ENCODE measurements at regions not wholly inside any gene's neighbourhood (a gene's known extent, or its start where the extent isn't known, plus 50 kb on each side); places are given as distances from the start of the nearest gene placed in this dataset.
"Not testable (repeated sequence)": the region's sequence is repeated elsewhere in the genome, so short reads cannot be mapped to it uniquely, and the experiment has no call there.

DNA sequence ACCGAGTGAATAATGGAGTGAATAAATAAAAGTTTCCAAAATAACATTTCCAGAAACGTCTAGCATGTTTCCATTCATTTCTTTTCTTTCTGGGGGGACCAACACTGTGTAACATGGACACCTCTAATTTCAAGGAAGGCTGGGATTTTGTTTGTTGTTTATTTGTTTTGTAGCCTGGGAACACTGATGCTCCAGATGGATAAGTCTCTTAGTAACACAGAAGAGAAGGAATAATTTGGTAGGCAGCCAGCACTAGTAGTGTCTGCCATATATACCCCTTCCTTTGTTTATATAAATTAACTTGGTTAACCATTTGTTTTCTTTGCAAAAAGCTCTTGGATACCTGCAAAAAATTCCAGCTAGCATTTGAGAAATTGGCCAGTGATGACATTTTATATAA is 411.4 kb upstream of the DEPDC1 start:
- Histone ChIP-seq H3K4me1 (no peaks in the 10 kb centered on the region), H3K27me3 (no peaks in the 10 kb centered on the region), H3K36me3 (no peaks in the 10 kb centered on the region), H3K27ac (no peak overlapping the region), H3K4me3 (no peak overlapping the region), H3K9me3 (peaks cover 0 to 9% (median 0%) of the 10 kb centered on the region in 3 donors)
- no peak for ATAC-seq
- TF ChIP-seq POLR2AphosphoS5 (IDR thresholded peaks at IDR 0.05) = no peak
- TF ChIP-seq POLR2A (IDR thresholded peaks at IDR 0.05) = no peak
- TF ChIP-seq, protein P1, sequence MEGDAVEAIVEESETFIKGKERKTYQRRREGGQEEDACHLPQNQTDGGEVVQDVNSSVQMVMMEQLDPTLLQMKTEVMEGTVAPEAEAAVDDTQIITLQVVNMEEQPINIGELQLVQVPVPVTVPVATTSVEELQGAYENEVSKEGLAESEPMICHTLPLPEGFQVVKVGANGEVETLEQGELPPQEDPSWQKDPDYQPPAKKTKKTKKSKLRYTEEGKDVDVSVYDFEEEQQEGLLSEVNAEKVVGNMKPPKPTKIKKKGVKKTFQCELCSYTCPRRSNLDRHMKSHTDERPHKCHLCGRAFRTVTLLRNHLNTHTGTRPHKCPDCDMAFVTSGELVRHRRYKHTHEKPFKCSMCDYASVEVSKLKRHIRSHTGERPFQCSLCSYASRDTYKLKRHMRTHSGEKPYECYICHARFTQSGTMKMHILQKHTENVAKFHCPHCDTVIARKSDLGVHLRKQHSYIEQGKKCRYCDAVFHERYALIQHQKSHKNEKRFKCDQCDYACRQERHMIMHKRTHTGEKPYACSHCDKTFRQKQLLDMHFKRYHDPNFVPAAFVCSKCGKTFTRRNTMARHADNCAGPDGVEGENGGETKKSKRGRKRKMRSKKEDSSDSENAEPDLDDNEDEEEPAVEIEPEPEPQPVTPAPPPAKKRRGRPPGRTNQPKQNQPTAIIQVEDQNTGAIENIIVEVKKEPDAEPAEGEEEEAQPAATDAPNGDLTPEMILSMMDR (IDR thresholded peaks at IDR 0.05) = no peak
- TF ChIP-seq EP300 (IDR thresholded peaks at IDR 0.05) = no peak
- WGBS, 2 donors (ENCODE audit: low coverage in 1 of 2) = 35 to 50% methylated on average over 2 of the region's 2 CpGs

DNA sequence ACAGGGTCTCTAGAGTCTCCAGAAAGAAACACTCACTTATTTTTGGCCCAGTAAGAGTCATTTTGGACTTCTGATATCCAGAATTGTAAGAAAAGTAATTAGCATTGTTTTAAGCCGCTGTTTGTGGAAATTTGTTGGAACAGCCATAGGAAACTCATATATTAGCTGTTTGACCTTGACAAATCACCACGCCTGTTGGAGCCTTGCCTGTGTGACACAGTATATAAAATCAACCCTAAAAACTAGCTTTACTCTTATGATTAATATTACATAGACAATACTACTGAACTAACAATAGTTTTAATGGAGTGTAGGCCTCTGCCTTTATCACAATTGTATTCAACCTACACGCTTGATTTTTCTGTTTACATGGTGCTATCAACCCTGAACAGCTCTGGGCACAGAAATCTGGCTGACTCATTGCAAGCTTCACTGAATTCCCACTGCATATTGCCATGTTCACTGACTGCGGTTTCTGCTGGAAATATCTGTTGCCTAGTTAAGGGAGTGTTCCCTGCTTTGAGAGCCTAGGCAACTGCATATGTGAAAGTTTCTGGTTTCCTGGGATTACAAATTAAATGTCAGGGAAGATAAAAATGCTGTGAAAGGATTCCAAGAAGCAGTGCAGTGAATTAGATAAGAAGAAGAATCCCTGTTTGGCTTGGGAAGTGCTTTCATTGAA is 419.5 kb upstream of the DEPDC1 start:
- ATAC-seq = peak; percentile 39
- Histone ChIP-seq H3K4me3 (no peak overlapping the region), H3K27ac (peak overlapping the region in 1 of 4 donors; percentile 9), H3K36me3 (no peaks in the 10 kb centered on the region), H3K9me3 (no peaks in the 10 kb centered on the region), H3K27me3 (no peaks in the 10 kb centered on the region), H3K4me1 (peaks cover 0 to 12% (median 9%) of the 10 kb centered on the region in 3 donors)
- no peak for TF ChIP-seq POLR2A (IDR thresholded peaks at IDR 0.05)
- no peak for TF ChIP-seq EP300 (IDR thresholded peaks at IDR 0.05)
- TF ChIP-seq, protein P1 (IDR thresholded peaks at IDR 0.05) = no peak
- no peak for TF ChIP-seq POLR2AphosphoS5 (IDR thresholded peaks at IDR 0.05)
- WGBS, 2 donors (ENCODE audit: low coverage in 1 of 2) = 12 to 17% methylated on average over 4 of the region's 4 CpGs

DNA sequence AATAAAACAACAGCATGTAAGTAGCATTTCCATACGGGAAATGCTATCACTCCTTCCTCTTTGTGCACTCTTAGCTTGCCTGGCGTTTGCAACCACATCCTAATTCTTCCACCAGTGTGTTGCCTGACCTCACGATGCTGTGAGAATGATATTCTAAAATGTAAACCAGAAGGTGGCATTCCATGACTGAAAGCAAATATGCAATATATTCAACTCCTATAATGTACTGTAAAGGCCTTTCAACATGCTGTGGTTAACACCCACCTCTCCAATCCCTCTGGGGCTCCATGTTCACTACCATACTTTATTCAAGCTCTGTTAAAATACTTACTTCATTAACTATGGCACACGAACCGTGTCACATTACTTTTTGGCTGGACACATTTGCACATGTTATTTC is 420.6 kb upstream of the DEPDC1 start:
- H3K9me3 ChIP-seq = no peaks in the 10 kb centered on the region
- ATAC-seq = no peak
- WGBS, 2 donors (ENCODE audit: low coverage in 1 of 2) = 38 to 47% methylated on average over 5 of the region's 5 CpGs
- H3K27me3 ChIP-seq = no peaks in the 10 kb centered on the region
- TF ChIP-seq POLR2A (IDR thresholded peaks at IDR 0.05) (no peak), EP300 (IDR thresholded peaks at IDR 0.05) (no peak), POLR2AphosphoS5 (IDR thresholded peaks at IDR 0.05) (no peak)
- TF ChIP-seq, protein P1 (IDR thresholded peaks at IDR 0.05) = no peak
- peaks cover 0 to 12% (median 9%) of the 10 kb centered on the region in 3 donors for H3K4me1 ChIP-seq
- H3K27ac ChIP-seq = no peak overlapping the region
- H3K36me3 ChIP-seq = no peaks in the 10 kb centered on the region
- no peak overlapping the region for H3K4me3 ChIP-seq

DNA sequence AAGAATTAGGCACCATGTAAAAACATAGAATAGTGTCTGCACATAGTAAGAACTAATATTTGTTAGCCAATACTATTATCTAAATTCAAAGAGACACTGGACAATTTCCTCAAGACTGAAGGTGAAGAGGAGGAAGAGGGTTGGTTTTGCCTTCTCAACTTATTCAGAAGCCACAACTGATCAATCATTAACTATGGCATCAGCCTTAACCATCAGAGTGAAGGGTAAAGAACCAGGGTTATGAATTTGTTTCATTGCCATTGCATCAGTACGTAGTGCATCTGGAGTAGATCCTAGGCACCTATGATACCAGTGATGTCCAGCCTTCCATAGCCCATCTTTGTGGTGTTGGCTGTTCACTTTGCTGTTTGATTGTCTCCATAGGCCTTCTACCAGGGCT is 421.7 kb upstream of the DEPDC1 start:
- Histone ChIP-seq H3K9me3 (no peaks in the 10 kb centered on the region), H3K27ac (no peak overlapping the region), H3K4me3 (no peak overlapping the region), H3K4me1 (peaks cover 0 to 12% (median 9%) of the 10 kb centered on the region in 3 donors), H3K27me3 (no peaks in the 10 kb centered on the region), H3K36me3 (no peaks in the 10 kb centered on the region)
- TF ChIP-seq, protein P1 (IDR thresholded peaks at IDR 0.05) = no peak
- TF ChIP-seq POLR2A (IDR thresholded peaks at IDR 0.05) (no peak), EP300 (IDR thresholded peaks at IDR 0.05) (no peak)
- ATAC-seq = no peak
- WGBS, 2 donors (ENCODE audit: low coverage in 1 of 2) = no CpG with 5 or more reads among the region's 1 CpG

DNA sequence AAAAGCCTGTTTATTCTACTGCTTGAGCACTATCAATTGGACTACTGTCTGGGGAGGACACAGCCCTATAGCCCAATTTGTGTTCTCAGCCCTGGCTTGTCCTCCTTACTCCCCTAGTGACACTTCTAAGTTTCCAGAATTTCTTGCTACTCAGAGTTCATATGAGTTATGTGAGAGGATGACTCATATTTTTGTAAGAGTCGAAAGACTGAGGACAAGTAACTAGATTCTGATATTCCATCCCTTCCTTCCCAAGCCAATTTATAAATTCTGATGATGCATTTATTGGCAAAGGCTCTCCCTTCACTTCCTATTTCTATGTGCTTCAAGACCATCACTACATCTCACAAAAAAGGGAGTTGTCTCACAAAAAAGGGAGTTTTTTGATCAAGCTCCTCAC is 422.2 kb upstream of the DEPDC1 start:
- H3K4me3 ChIP-seq = no peak overlapping the region
- no peaks in the 10 kb centered on the region for H3K36me3 ChIP-seq
- H3K9me3 ChIP-seq = no peaks in the 10 kb centered on the region
- no peak overlapping the region for H3K27ac ChIP-seq
- peaks cover 0 to 12% (median 9%) of the 10 kb centered on the region in 3 donors for H3K4me1 ChIP-seq
- TF ChIP-seq POLR2AphosphoS5 (IDR thresholded peaks at IDR 0.05) (no peak), POLR2A (IDR thresholded peaks at IDR 0.05) (no peak), EP300 (IDR thresholded peaks at IDR 0.05) (no peak)
- TF ChIP-seq, protein P1 (IDR thresholded peaks at IDR 0.05) = no peak
- 38 to 57% methylated on average over 1 of the region's 1 CpG for WGBS, 2 donors (ENCODE audit: low coverage in 1 of 2)
- no peaks in the 10 kb centered on the region for H3K27me3 ChIP-seq
- ATAC-seq = no peak

DNA sequence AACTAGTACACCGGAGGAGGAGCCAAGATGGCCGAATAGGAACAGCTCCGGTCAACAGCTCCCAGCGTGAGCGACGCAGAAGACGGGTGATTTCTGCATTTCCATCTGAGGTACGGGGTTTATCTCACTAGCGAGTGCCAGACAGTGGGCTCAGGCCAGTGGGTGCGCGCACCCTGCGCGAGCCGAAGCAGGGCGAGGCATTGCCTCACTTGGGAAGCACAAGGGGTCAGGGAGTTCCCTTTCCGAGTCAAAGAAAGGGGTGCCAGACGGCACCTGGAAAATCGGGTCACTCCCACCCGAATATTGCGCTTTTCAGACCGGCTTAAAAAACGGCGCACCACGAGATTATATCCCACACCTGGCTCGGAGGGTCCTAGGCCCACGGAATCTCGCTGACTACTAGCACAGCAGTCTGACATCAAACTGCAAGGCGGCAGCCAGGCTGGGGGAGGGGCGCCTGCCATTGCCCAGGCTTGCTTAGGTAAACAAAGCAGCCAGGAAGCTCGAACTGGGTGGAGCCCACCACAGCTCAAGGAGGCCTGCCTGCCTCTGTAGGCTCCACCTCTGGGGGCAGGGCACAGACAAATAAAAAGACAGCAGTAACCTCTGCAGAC is 426.7 kb upstream of the DEPDC1 start:
- WGBS, 2 donors (ENCODE audit: low coverage in 1 of 2) = 91% methylated on average over 7 of the region's 30 CpGs; no CpG with 5 or more reads in 1 of the 2 donors
- not testable (repeated sequence) for ATAC-seq, H3K4me3 ChIP-seq, H3K4me1 ChIP-seq, H3K27me3 ChIP-seq, H3K27ac ChIP-seq, H3K9me3 ChIP-seq, H3K36me3 ChIP-seq

Data from gastroesophageal sphincter (tissue), 4 donors.